Testis (tissue), 2 donors: ENCODE measurements at regions not wholly inside any gene's neighbourhood (a gene's known extent, or its start where the extent isn't known, plus 50 kb on each side); places are given as distances from the start of the nearest gene placed in this dataset.

Source experiments
- DNase-seq: peaks from one replicate; pipeline ENCODE4 v3.0.0-alpha.2; 2019
- H3K27ac ChIP-seq, 2 donors: fragments of 200-600 bp; sonication (generic); one replicate each; pipeline ENCODE4 v1.5.1; 2019
- H3K27me3 ChIP-seq: fragments of 200-600 bp; sonication (generic); one replicate; pipeline ENCODE4 v1.5.1; 2019
- H3K36me3 ChIP-seq: fragments of 200-600 bp; sonication (generic); one replicate; pipeline ENCODE4 v1.5.1; 2017; ENCODE audit warnings: low read depth; ENCODE audit errors: missing control alignments
- H3K4me1 ChIP-seq: fragments of 200-600 bp; sonication (generic); one replicate; pipeline ENCODE4 v1.5.1; 2019
- H3K4me3 ChIP-seq, 2 donors: fragments of 200-600 bp; sonication (generic); one replicate each; pipeline ENCODE4 v1.5.1; 2017 to 2019
- H3K9me3 ChIP-seq: fragments of 200-600 bp; sonication (generic); one replicate; pipeline ENCODE4 v1.5.1; 2017
- POLR2A ChIP-seq: fragments of 450-650 bp; IDR thresholded peaks from one replicate; pipeline ENCODE4 v1.6.1; 2017; ENCODE audit warnings: antibody characterized with exemption, mild to moderate bottlenecking, moderate library complexity
- WGBS, 2 donors: methylation state at CpG; one replicate each; pipeline ENCODE4 v1.1.5; 2018; 5-methylcytosine and 5-hydroxymethylcytosine counted together
- intact Hi-C: fragments of 100-400 bp; cut with DNase I; formaldehyde crosslinking; loops from one replicate; pipeline ENCODE4 v1.15.1; 2023; ENCODE audit warnings: low total_unique reads
- TF ChIP-seq, protein P1 (sequence below), 3 experiments: fragments of 450-650 bp in 2 of 3; fragments of 200-600 bp in 1 of 3; sonication (generic) in 1 of 3; IDR thresholded peaks; one replicate each; pipeline ENCODE4 v1.5.1; 2016 to 2019; ENCODE audit warnings: antibody characterized with exemption in 3 of 3, mild to moderate bottlenecking in 2 of 3, moderate library complexity in 1 of 3

- intact Hi-C loops, result no loop called here
- Histone ChIP-seq H3K9me3 (no peaks in the 10 kb centered on the region), H3K4me3 (no peak overlapping the region), H3K27ac (no peak overlapping the region), H3K36me3 (no peaks in the 10 kb centered on the region), H3K4me1 (no peaks in the 10 kb centered on the region), H3K27me3 (no peaks in the 10 kb centered on the region)
- TF ChIP-seq, protein P1, sequence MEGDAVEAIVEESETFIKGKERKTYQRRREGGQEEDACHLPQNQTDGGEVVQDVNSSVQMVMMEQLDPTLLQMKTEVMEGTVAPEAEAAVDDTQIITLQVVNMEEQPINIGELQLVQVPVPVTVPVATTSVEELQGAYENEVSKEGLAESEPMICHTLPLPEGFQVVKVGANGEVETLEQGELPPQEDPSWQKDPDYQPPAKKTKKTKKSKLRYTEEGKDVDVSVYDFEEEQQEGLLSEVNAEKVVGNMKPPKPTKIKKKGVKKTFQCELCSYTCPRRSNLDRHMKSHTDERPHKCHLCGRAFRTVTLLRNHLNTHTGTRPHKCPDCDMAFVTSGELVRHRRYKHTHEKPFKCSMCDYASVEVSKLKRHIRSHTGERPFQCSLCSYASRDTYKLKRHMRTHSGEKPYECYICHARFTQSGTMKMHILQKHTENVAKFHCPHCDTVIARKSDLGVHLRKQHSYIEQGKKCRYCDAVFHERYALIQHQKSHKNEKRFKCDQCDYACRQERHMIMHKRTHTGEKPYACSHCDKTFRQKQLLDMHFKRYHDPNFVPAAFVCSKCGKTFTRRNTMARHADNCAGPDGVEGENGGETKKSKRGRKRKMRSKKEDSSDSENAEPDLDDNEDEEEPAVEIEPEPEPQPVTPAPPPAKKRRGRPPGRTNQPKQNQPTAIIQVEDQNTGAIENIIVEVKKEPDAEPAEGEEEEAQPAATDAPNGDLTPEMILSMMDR (IDR thresholded peaks at IDR 0.05), result no peak
- no peak for TF ChIP-seq POLR2A
- no peak for DNase-seq
Observed at GRCh38 chr16:52364500-52364899, 182.4 kb downstream of the TOX3 start.

DNA sequence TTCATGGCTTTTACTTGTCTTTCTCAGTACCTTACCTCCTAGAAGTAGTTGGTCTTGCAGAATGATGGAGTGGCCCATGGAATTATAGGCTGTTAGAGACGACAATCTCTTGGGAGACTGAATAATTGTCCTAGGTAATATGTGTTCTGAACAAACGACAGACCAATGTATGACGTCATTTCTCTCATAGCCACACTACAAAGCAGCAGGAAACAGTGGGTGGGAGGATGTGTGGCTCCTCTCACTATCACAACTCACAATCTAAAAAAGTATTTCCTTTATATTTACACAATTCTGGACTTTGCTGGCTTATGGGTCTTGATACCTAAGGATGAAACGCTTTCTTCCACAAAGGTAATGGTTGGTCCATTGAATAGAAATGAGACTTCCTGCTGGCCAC lies 183.9 kb downstream of the TOX3 start:
- intact Hi-C loops, result no loop called here
- no peak for DNase-seq
- no peak for TF ChIP-seq POLR2A
- TF ChIP-seq, protein P1 (IDR thresholded peaks at IDR 0.05), result no peak
- Histone ChIP-seq H3K27ac (no peak overlapping the region), H3K9me3 (no peaks in the 10 kb centered on the region), H3K4me1 (no peaks in the 10 kb centered on the region), H3K4me3 (no peak overlapping the region), H3K27me3 (no peaks in the 10 kb centered on the region), H3K36me3 (no peaks in the 10 kb centered on the region)
- WGBS, 2 donors, result 75 to 84% methylated on average over 4 of the region's 4 CpGs

- Histone ChIP-seq H3K9me3 (no peaks in the 10 kb centered on the region), H3K4me1 (no peaks in the 10 kb centered on the region), H3K27me3 (no peaks in the 10 kb centered on the region), H3K36me3 (no peaks in the 10 kb centered on the region), H3K4me3 (no peak overlapping the region), H3K27ac (no peak overlapping the region)
- TF ChIP-seq, protein P1 (IDR thresholded peaks at IDR 0.05), result no peak
- no peak for TF ChIP-seq POLR2A
- WGBS, 2 donors, result 56 to 62% methylated on average over 4 of the region's 4 CpGs
- no peak for DNase-seq
- intact Hi-C loops, result no loop called here
Observed at GRCh38 chr16:52357711-52358110, 189.2 kb downstream of the TOX3 start.

DNA sequence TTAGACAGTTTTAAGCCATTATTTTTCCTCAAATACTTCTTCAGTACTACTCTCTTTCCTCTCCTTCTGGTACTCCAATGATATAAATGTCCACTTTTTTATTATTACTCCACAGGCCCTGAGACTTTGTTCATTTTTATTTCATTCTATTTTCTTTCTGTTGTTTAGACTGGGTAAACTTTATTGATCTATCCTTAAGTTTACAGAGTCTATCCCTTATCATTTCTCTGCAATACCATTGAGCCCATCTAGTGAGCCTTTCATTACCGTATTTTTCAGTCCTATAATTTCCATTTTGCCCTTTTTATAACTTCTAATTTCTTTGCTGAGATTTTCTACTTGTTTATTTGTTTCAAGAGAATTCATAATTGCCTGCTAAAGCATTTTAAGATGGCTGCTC lies 193.7 kb downstream of the TOX3 start:
- no peak for TF ChIP-seq POLR2A
- TF ChIP-seq, protein P1 (IDR thresholded peaks at IDR 0.05), result no peak
- WGBS, 2 donors, result 94 to 96% methylated on average over 1 of the region's 1 CpG

GRCh38 chr16:52351451-52351850 lies 195.5 kb downstream of the TOX3 start:
- no peaks in the 10 kb centered on the region for H3K36me3 ChIP-seq
- TF ChIP-seq, protein P1 (IDR thresholded peaks at IDR 0.05), result no peak
- TF ChIP-seq POLR2A, result no peak
- H3K4me3 ChIP-seq, result no peak overlapping the region
- WGBS, 2 donors, result 80 to 81% methylated on average over 5 of the region's 5 CpGs
- intact Hi-C loops, result no loop called here
- no peak overlapping the region for H3K27ac ChIP-seq
- H3K4me1 ChIP-seq, result no peaks in the 10 kb centered on the region
- no peaks in the 10 kb centered on the region for H3K9me3 ChIP-seq
- no peak for DNase-seq
- no peaks in the 10 kb centered on the region for H3K27me3 ChIP-seq

More for the DNA sequence above, 193.7 kb downstream of the TOX3 start:
- H3K27ac ChIP-seq, result no peak overlapping the region
- no peak for DNase-seq
- no peaks in the 10 kb centered on the region for H3K9me3 ChIP-seq
- intact Hi-C loops, result no loop called here
- H3K4me1 ChIP-seq, result no peaks in the 10 kb centered on the region
- H3K27me3 ChIP-seq, result no peaks in the 10 kb centered on the region
- no peaks in the 10 kb centered on the region for H3K36me3 ChIP-seq
- H3K4me3 ChIP-seq, result no peak overlapping the region
